Fibroblast of skin of left biceps (primary cell): ENCODE measurements at regions not wholly inside any gene's neighbourhood (a gene's known extent, or its start where the extent isn't known, plus 50 kb on each side); places are given as distances from the start of the nearest gene placed in this dataset.
"Not testable (repeated sequence)": the region's sequence is repeated elsewhere in the genome, so short reads cannot be mapped to it uniquely, and the experiment has no call there.

ENCODE experiments used
- DNase-seq, 2 experiments: peaks; one replicate each; pipeline ENCODE4 v3.0.0-alpha.2; 2013; ENCODE audit warnings: low read depth in 2 of 2

- no peak for DNase-seq
Measured at GRCh38 chr15:57767481-57767880, 61.0 kb downstream of the POLR2M start.

GRCh38 chr15:57769266-57769665, 62.8 kb downstream of the POLR2M start:
- peak; percentile 55 to 67 for DNase-seq

- no peak for DNase-seq
Measured at GRCh38 chr15:57770495-57770894, 64.0 kb downstream of the POLR2M start.

DNA sequence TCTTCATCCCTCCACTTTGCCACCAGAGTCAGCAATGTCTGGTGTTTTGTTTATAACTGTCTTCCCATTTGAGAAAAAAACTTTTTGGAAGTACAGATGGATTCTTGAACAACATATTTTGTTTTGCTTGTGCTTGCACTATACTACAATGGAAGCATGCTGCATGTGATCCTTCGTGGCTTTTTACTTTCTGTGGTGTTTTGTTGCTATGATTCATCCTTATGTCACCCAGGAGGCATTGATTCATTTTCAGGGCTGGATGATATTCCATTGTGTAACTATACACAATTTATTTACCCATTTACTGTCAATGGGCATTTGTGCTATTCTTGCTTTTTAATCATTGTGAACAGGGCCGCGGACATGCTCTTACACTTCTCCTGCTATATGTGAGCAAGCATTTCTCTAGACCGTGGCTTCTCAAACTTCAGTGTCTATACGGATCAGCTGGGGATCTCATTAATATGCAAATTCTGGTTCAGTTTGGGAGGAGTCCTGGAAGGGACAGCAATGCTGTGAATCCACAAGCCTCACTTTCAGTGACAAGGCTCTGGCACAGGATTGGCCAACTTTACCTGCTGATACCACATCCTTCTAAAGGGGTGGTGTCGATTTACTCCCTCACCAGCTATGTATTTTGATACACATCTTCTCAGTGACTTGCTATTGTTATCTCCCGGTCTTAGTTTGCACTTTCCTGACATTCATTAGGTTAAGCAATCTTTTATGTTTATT, 65.9 kb downstream of the POLR2M start:
- no peak for DNase-seq

DNA sequence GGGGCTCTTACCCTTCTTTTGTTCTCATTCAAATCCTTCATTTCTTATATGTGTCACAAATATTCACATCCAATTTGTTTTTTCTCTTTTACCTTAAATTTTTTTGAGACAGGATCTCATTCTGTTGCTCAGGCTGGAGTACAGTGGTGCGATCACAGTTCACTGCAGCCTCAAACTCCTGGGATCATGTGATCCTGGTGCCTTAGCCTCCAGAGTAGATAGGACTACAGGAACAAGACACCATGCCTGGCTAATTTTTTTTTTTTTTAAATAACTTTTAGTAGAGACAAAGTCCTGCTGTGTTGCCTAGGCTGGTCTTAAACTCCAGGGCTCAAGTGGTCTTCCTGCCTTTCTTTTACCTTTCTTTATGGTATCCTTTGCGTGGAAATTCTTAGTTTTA, 66.5 kb downstream of the POLR2M start:
- no peak for DNase-seq

- no peak for DNase-seq
Measured at GRCh38 chr15:57777003-57777402, 70.5 kb downstream of the POLR2M start.

DNA sequence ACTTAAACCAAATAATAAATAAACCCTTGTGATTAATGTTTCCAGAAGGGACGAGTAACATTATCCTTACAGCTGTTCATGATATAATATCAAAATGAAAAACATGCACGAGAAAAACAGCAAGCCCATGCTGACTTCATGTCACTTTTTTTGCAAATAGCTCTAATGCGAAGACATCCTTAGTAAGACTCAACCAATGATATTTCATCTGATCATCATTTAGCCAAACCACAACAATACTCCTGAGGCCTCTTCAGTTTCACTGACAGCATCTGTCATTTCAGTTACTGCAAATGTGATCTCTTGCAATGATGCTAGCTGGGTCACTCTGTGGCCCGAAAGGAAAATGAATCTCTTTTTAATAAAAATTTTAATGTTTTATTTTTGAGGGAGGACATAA, 74.0 kb downstream of the POLR2M start:
- DNase-seq, result peak; percentile 21 to 24

DNA sequence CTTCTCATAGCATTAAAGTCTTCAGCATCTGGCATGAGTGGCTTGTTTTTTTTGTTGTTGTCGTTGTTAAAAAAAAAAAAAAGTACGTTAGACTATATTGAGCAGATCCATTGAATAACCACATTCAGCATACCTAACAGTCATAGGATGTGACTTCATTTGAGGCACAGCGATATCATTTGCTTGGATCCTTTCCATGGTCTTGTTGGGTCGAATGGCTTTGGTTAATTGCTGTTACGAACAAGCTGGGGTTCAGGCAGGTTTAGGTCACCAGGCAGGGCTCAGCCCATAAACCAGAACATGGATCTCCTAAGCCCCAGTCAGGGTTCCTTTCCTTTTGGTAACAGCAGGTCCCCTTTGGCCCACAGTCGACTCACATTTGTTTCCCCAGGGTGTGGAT, 76.2 kb downstream of the POLR2M start:
- no peak for DNase-seq

GRCh38 chr15:57784081-57784511, 77.6 kb downstream of the POLR2M start:
- peak; percentile 25 to 33 for DNase-seq

GRCh38 chr15:57785039-57785438, 78.5 kb downstream of the POLR2M start:
- no peak for DNase-seq

DNA sequence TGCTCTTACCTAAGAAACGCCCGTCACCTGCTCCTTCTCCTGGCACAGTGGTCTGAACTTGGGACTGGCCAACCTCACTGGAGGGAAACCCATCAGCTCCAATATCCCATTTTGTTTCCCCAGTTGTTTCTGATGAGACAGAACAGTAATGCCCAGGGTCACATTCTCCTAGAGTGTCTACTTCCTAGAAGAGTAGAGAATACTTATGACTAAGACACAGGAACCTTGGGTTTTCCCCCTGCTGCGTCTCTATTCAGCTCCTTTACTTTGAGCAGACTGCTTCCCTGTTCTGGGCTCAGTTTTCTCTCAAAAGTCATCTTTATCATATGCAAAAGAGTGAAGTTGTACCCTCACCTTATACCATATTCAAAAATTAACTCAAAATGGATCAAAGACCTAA, 79.4 kb downstream of the POLR2M start:
- DNase-seq, result no peak

GRCh38 chr15:57789225-57789624, 82.7 kb downstream of the POLR2M start:
- no peak for DNase-seq

DNA sequence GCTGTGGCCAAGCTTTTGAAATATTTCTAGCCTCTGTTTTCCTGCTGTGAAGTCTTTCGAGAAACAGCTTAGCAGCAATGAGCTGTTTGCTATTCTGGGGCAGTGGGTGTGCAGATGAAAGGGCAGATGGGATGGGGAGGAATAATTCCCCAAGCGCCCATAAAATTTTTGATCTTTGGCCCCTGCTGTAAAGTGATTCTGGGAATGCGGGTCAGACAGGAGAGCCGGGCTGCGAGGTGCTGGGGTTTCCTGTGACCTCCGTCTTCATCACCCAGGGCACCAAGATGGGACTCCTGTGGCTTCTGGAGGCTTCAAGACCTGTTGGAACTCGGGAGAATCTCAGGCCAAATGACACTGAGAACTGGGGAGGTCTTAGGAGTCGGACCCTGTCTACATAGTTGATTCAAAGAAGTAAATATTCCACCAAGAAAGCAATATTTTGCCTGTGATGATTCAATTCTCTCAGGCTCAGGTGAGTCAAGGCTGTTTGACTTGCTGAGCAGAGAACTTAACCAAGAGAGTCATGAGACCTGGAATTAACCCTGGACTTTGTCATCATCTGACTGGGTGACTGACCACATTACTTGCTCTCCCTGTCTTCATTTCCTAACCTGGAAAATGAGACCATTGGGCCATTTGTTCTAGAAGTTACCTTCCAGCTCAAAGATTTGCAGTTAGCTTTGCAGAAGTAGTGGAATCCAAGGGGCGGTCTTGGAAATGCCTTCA, 86.4 kb downstream of the POLR2M start:
- no peak for DNase-seq

- DNase-seq, result no peak
Measured at GRCh38 chr15:57795261-57795660, 88.7 kb downstream of the POLR2M start.

DNA sequence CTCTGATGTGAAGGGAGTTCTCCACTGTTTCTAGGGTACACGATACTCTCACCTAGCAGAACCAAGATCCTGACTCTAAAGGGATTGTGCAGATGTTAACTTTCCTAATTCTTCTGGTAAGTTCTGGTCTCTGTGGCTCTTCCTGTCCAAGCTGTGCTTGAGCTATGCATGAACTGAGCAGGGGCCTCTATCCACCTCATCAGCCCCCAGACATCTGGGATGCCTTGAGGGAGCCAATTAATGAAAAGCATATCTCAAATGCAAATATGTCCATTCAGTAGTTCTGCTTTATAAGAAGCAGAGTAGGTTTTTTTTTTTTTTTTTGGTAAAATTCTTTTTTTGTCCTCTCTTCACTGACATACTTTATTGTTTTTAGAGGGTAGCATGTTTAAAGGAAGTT, 89.6 kb downstream of the POLR2M start:
- DNase-seq, result no peak

DNA sequence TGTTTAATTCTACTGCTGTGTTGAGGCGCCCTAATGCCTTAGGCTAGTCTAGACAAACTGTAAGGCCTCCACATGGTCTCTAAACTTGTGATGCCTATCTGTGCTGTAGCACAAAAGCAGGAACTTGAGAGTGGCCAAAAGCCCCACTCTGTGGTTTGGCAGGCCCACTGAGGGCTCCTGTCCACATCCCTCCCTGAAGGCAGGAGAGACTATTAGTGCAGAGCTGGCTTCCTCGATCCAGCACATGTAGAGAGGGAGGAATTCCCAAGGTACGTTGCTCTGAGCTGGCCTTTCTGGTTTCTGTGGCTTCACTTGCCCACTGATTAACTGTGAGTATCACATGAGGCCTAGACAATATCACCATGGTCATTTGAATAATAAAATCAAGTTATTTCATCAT, 90.6 kb downstream of the POLR2M start:
- DNase-seq, result no peak

DNA sequence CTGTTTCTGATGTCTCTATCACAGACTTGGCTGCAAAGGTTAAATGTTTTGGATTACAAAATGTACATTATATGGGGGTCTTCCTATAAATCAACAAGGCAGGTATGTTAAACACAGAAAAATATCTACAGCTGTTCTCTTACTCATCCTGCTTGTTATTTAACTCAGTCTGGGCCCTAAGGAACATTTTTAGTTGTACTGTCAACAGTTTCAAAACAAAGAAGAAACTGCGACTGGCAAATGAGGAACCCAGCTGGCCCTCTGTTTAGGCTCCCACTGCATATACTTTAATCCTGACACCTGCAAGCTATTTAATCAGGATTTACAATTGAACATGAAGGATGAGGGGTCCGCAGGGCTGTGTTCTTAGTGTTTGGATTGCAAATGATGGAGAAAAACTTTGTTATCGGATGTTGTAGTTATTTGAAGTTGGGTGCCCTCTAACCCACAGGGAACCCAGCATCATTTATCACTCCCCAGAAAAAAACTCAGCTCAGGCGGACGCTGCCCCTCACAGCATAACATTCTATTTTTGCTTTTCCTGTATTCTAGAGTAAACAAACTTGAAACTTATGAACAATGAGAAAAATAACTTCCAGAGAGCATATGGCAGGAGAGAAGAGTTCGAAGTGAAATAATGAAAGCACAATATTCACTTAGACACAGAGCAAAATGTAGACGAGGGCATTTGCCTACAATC, 91.2 kb downstream of the POLR2M start:
- no peak for DNase-seq

- DNase-seq, result no peak
Measured at GRCh38 chr15:57806003-57806402, 99.5 kb downstream of the POLR2M start.

- not testable (repeated sequence) for DNase-seq
Measured at GRCh38 chr15:57809285-57809684, 102.8 kb downstream of the POLR2M start.

- DNase-seq, result no peak
Measured at GRCh38 chr15:57816599-57816998, 110.1 kb downstream of the POLR2M start.

DNA sequence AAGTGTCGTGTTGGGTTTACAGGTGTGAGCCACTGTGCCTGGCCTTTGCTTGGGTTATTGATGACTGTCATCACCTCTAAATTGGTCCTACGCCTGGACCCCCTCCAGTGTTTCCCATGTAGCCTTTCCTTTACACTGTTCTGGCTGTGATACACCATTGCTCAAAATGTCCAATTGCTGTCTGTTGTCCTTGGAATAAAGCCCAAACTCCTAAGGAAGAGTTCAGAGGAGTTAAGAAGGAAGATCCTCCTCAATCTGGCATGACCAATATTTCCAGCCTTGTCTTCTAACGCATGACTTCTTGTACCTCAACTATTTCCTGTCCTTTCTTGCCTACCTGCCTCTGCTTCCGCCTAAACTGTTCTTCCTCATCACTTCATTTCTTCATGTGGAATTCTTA, 113.1 kb downstream of the POLR2M start:
- no peak for DNase-seq

DNA sequence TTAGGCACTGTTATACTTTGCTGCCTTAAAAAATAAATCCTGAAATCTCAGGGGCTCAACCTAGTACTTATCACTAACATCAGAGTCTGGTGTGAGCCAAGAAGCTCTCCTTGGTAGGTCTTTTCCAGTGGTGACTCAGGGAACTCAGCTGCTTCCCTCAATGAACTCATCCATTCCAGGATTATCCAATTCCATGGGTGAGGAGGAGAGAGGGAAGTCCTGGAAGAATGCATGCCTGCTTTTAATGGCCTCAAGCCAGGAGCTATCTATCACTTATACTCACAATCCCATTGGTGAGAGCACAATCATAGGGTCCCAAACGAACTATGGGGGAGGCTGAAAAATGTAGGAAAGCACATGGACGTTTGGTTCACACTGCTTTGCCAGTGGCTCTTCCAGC, 113.6 kb downstream of the POLR2M start:
- peak; percentile 63 for DNase-seq

- no peak for DNase-seq
Measured at GRCh38 chr15:57821826-57822225, 115.3 kb downstream of the POLR2M start.
